ENCODE measurements at regions not wholly inside any gene's neighbourhood (a gene's known extent, or its start where the extent isn't known, plus 50 kb on each side); places are given as distances from the start of the nearest gene placed in this dataset.
"Not testable (repeated sequence)": the region's sequence is repeated elsewhere in the genome, so short reads cannot be mapped to it uniquely, and the experiment has no call there.

DNA sequence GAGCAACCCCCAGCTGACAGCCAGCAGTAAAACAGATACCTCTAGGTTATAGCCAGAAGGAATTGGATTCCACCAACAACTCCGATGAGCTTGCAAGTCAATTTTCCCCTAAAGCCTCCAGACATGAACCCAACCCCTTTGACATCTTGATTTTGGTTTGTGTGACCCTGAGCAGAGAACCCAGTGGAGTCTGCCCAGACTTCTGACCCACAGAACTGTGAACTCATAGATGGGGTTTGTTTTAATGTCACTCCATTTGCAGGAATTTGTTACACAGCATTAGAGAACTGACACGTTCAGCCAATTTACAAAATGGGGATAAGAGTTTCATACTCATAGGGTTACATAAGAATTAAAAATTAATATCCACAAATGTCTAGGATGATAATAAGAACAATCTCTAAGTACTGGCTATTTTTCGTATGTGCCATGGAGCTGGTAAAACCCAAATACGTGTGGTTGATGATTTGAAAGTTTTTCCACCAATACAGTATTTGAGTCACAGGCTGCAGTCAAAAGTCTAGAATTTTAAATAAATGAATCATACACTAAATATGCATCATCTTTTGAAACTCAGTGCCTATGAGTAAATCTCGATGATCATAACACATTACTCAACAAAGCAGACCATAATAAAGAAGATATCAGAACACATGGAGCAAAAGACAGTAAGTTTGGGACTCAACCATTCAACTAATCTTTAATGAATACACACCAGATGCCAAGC lies 380.0 kb downstream of the ANAPC1 start:
- TF ChIP-seq, protein P1, sequence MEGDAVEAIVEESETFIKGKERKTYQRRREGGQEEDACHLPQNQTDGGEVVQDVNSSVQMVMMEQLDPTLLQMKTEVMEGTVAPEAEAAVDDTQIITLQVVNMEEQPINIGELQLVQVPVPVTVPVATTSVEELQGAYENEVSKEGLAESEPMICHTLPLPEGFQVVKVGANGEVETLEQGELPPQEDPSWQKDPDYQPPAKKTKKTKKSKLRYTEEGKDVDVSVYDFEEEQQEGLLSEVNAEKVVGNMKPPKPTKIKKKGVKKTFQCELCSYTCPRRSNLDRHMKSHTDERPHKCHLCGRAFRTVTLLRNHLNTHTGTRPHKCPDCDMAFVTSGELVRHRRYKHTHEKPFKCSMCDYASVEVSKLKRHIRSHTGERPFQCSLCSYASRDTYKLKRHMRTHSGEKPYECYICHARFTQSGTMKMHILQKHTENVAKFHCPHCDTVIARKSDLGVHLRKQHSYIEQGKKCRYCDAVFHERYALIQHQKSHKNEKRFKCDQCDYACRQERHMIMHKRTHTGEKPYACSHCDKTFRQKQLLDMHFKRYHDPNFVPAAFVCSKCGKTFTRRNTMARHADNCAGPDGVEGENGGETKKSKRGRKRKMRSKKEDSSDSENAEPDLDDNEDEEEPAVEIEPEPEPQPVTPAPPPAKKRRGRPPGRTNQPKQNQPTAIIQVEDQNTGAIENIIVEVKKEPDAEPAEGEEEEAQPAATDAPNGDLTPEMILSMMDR (IDR thresholded peaks at IDR 0.05 in 2 of 3, conservative IDR thresholded peaks at IDR 0.05 in 1 of 3; ENCODE audit: borderline replicate concordance in 1 of 3, insufficient read depth in 1 of 3, low read depth in 2 of 3, low read length in 2 of 3): not testable (repeated sequence)
- TF ChIP-seq ZFX (IDR thresholded peaks at IDR 0.05); EZH2 (IDR thresholded peaks at IDR 0.05); POLR2AphosphoS5 (IDR thresholded peaks at IDR 0.05; ENCODE audit: low read depth, low read length); ZNF274 (IDR thresholded peaks at IDR 0.05; ENCODE audit: low read depth, low read length); POLR2A (IDR thresholded peaks at IDR 0.05; ENCODE audit: borderline replicate concordance, extremely low read depth, insufficient read depth, insufficient read length); EGR1 (IDR thresholded peaks at IDR 0.05; ENCODE audit: low read depth); FOSL1 (IDR thresholded peaks at IDR 0.05; ENCODE audit: low read depth): not testable (repeated sequence)
- TF ChIP-seq, protein P2, sequence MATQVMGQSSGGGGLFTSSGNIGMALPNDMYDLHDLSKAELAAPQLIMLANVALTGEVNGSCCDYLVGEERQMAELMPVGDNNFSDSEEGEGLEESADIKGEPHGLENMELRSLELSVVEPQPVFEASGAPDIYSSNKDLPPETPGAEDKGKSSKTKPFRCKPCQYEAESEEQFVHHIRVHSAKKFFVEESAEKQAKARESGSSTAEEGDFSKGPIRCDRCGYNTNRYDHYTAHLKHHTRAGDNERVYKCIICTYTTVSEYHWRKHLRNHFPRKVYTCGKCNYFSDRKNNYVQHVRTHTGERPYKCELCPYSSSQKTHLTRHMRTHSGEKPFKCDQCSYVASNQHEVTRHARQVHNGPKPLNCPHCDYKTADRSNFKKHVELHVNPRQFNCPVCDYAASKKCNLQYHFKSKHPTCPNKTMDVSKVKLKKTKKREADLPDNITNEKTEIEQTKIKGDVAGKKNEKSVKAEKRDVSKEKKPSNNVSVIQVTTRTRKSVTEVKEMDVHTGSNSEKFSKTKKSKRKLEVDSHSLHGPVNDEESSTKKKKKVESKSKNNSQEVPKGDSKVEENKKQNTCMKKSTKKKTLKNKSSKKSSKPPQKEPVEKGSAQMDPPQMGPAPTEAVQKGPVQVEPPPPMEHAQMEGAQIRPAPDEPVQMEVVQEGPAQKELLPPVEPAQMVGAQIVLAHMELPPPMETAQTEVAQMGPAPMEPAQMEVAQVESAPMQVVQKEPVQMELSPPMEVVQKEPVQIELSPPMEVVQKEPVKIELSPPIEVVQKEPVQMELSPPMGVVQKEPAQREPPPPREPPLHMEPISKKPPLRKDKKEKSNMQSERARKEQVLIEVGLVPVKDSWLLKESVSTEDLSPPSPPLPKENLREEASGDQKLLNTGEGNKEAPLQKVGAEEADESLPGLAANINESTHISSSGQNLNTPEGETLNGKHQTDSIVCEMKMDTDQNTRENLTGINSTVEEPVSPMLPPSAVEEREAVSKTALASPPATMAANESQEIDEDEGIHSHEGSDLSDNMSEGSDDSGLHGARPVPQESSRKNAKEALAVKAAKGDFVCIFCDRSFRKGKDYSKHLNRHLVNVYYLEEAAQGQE (IDR thresholded peaks at IDR 0.05; ENCODE audit: low read depth): not testable (repeated sequence)
- TF ChIP-seq, protein P3, sequence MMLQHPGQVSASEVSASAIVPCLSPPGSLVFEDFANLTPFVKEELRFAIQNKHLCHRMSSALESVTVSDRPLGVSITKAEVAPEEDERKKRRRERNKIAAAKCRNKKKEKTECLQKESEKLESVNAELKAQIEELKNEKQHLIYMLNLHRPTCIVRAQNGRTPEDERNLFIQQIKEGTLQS (IDR thresholded peaks at IDR 0.05): not testable (repeated sequence)

All from HCT116 (cell line).